ENCODE measurements at regions not wholly inside any gene's neighbourhood (a gene's known extent, or its start where the extent isn't known, plus 50 kb on each side); places are given as distances from the start of the nearest gene placed in this dataset.

GRCh38 chr4:111720866-111721265 lies 424.4 kb upstream of the FAM241A start:
- TF ChIP-seq CTCF (IDR thresholded peaks at IDR 0.05) = no peak
- no peak for TF ChIP-seq POLR2A (IDR thresholded peaks at IDR 0.05)

All from right lobe of liver (tissue), 4 donors.